ENCODE measurements at regions not wholly inside any gene's neighbourhood (a gene's known extent, or its start where the extent isn't known, plus 50 kb on each side); places are given as distances from the start of the nearest gene placed in this dataset.
A peak's percentile ranks its signal among the peaks of the same experiment; 100 is the strongest.

- no peaks in the 10 kb centered on the region for H3K9me3 ChIP-seq
- ATAC-seq: no peak
- DNase-seq (ENCODE audit: low read depth in 1 of 2, low spot score in 1 of 2): no peak
- POLR2A ChIA-PET: interaction anchor here (1.9 kb wide), 1 partner anchor 409 kb away, joined by 6 read pairs; the partner anchor contains the start of gene BTG1
- WGBS (ENCODE audit: missing lambda C conversion rate): 74% methylated on average over 3 of the region's 3 CpGs
- peak overlapping the region in 1 of 2 experiments; percentile 41; a peak in 2 of 6 replicates for H3K27ac ChIP-seq
- peaks cover 40% of the 10 kb centered on the region for H3K4me1 ChIP-seq
- H3K4me3 ChIP-seq: no peak overlapping the region
- CTCF ChIA-PET: interaction anchor here (1.3 kb wide), 1 partner anchor 16 kb away, joined by 4 read pairs; no protein-coding TSS in a partner anchor
- TF ChIP-seq SREBF2 (IDR thresholded peaks at IDR 0.05) (no peak), ZSCAN20 (CRISPR knock-in tag; IDR thresholded peaks at IDR 0.05) (no peak)
- no peak for FAIRE-seq
- H3K4me2 ChIP-seq: no peak overlapping the region
Observed at GRCh38 chr12:92554158-92555073, 148.4 kb upstream of the PLEKHG7 start.

GRCh38 chr12:92553389-92553788 is 149.4 kb upstream of the PLEKHG7 start:
- DNase-seq (ENCODE audit: low read depth in 1 of 2, low spot score in 1 of 2) (no peak), ATAC-seq (no peak), FAIRE-seq (no peak)
- H3K27ac ChIP-seq: peak overlapping the region; percentile 59 to 83; a peak in 5 of 6 replicates
- no peaks in the 10 kb centered on the region for H3K9me3 ChIP-seq
- no peak for TF ChIP-seq NPAS2 (CRISPR knock-in tag; IDR thresholded peaks at IDR 0.05; ENCODE audit: borderline replicate concordance)
- TF ChIP-seq PBX3 (IDR thresholded peaks at IDR 0.05): no peak
- TF ChIP-seq HDAC2 (IDR thresholded peaks at IDR 0.05): no peak
- no peak for TF ChIP-seq NFE2L2 (conservative IDR thresholded peaks at IDR 0.05; ENCODE audit: low read length)
- no peak for TF ChIP-seq KDM5A (IDR thresholded peaks at IDR 0.05)
- no peak for TF ChIP-seq ZNF302 (CRISPR knock-in tag; IDR thresholded peaks at IDR 0.05)
- TF ChIP-seq SREBF2 (IDR thresholded peaks at IDR 0.05): no peak
- TF ChIP-seq FOXS1 (CRISPR knock-in tag; IDR thresholded peaks at IDR 0.05): no peak
- no peak for TF ChIP-seq MYC (IDR thresholded peaks at IDR 0.05; ENCODE audit: borderline replicate concordance, low read length)
- TF ChIP-seq CBX8 (IDR thresholded peaks at IDR 0.05): no peak
- TF ChIP-seq HOXB5 (CRISPR knock-in tag; IDR thresholded peaks at IDR 0.05): no peak
- TF ChIP-seq CHD2 (IDR thresholded peaks at IDR 0.05; ENCODE audit: low read length, partially characterized antibody): no peak
- TF ChIP-seq POLR2AphosphoS2 (conservative IDR thresholded peaks at IDR 0.05; ENCODE audit: low read length): no peak
- no peak for TF ChIP-seq ZSCAN20 (CRISPR knock-in tag; IDR thresholded peaks at IDR 0.05)
- ChIA-PET CTCF (interaction anchor here (0.7 kb wide), 1 partner anchor 1158 kb away, joined by 4 read pairs; no protein-coding TSS in a partner anchor), POLR2A (interaction anchor here (1.9 kb wide), 1 partner anchor 408 kb away, joined by 6 read pairs; the partner anchor contains the start of gene BTG1)
- H3K4me2 ChIP-seq: no peak overlapping the region
- H3K4me3 ChIP-seq: no peak overlapping the region
- peaks cover 30% of the 10 kb centered on the region for H3K4me1 ChIP-seq
- WGBS (ENCODE audit: missing lambda C conversion rate): 68% methylated on average over 6 of the region's 6 CpGs

DNA sequence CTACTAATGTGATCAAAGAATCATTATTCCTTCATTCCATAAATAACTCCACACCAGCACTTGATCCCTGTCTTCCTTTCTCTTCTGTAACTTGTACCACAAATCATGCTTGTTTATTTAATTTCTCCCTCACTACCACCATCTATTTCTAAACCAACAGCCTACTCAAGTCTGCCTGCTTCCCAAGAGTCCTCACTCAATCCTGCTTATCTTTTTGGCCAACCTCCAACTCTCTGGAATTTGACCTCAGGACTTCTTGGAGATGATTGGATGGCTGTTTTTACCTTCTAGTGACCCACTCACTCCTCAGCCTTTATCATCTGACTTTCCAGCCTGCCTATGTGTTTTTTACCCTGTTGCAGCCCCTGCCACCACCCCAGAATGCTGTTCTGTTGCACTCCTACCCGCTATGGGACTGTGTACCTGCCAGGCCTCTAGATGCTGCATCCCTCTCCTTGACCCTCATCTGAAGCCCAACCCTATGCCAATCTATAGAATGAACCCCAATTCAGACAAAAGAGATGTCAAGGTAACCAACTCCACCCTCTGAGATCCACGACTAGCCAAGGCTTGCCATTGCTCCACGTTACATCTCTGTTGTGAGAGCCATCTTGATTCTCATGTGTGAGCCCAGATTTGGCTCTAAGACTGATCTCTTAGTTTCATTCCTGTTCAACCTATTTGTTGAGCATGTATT is 150.2 kb upstream of the PLEKHG7 start:
- FAIRE-seq (no peak), DNase-seq (ENCODE audit: low read depth in 1 of 2, low spot score in 1 of 2) (peak in 1 of 2 experiments; percentile 64), ATAC-seq (peak; percentile 37 to 74)
- Histone ChIP-seq H3K27ac (peak overlapping the region; percentile 59 to 83; a peak in 5 of 6 replicates), H3K4me2 (peak overlapping the region; percentile 54), H3K9me3 (no peaks in the 10 kb centered on the region), H3K4me1 (peaks cover 22% of the 10 kb centered on the region), H3K4me3 (no peak overlapping the region)
- POLR2A ChIA-PET: interaction anchor here (1.2 kb wide), 1 partner anchor 406 kb away, joined by 14 read pairs; the partner anchor contains the start of gene BTG1
- 76% methylated on average over 3 of the region's 3 CpGs for WGBS (ENCODE audit: missing lambda C conversion rate)
- TF ChIP-seq ATOH8 (CRISPR knock-in tag; IDR thresholded peaks at IDR 0.05; ENCODE audit: low read depth): no peak
- CTCF ChIA-PET: interaction anchor here (1.0 to 1.3 kb wide), 3 partner anchors 14 to 50 kb away, joined by 3 to 4 read pairs (median 4); no protein-coding TSS in a partner anchor

All from A549 (cell line).